ENCODE measurements at regions not wholly inside any gene's neighbourhood (a gene's known extent, or its start where the extent isn't known, plus 50 kb on each side); places are given as distances from the start of the nearest gene placed in this dataset.

GRCh38 chr5:43959144-43959543, 356.2 kb downstream of the NNT start:
- no peak for DNase-seq (ENCODE audit: low read depth in 3 of 3, low spot score in 2 of 3)

- no peak for DNase-seq (ENCODE audit: low read depth in 3 of 3, low spot score in 2 of 3)
These were observed 345.0 kb downstream of the NNT start for GRCh38 chr5:43947935-43948334.

- DNase-seq (ENCODE audit: low read depth in 3 of 3, low spot score in 2 of 3): no peak
These were observed 338.8 kb downstream of the NNT start for GRCh38 chr5:43941806-43942205.

- DNase-seq (ENCODE audit: low read depth in 3 of 3, low spot score in 2 of 3): no peak
These were observed 337.6 kb downstream of the NNT start for GRCh38 chr5:43940562-43940961.

GRCh38 chr5:43926923-43927322, 323.9 kb downstream of the NNT start:
- no peak for DNase-seq (ENCODE audit: low read depth in 3 of 3, low spot score in 2 of 3)

- no peak for DNase-seq (ENCODE audit: low read depth in 3 of 3, low spot score in 2 of 3)
These were observed 317.4 kb downstream of the NNT start for GRCh38 chr5:43920422-43920821.

- no peak for DNase-seq (ENCODE audit: low read depth in 3 of 3, low spot score in 2 of 3)
These were observed 314.9 kb downstream of the NNT start for GRCh38 chr5:43917925-43918324.

- DNase-seq (ENCODE audit: low read depth in 3 of 3, low spot score in 2 of 3): no peak
These were observed 300.1 kb downstream of the NNT start for GRCh38 chr5:43903129-43903528.

GRCh38 chr5:43900974-43901373, 298.0 kb downstream of the NNT start:
- DNase-seq (ENCODE audit: low read depth in 3 of 3, low spot score in 2 of 3): no peak

- no peak for DNase-seq (ENCODE audit: low read depth in 3 of 3, low spot score in 2 of 3)
These were observed 292.9 kb downstream of the NNT start for GRCh38 chr5:43895876-43896275.

GRCh38 chr5:43893951-43894684, 291.1 kb downstream of the NNT start:
- DNase-seq (ENCODE audit: low read depth in 3 of 3, low spot score in 2 of 3): no peak

- no peak for DNase-seq (ENCODE audit: low read depth in 3 of 3, low spot score in 2 of 3)
These were observed 288.1 kb downstream of the NNT start for GRCh38 chr5:43891112-43891511.

GRCh38 chr5:43889233-43889632, 286.3 kb downstream of the NNT start:
- DNase-seq (ENCODE audit: low read depth in 3 of 3, low spot score in 2 of 3): no peak

- DNase-seq (ENCODE audit: low read depth in 3 of 3, low spot score in 2 of 3): no peak
These were observed 272.8 kb downstream of the NNT start for GRCh38 chr5:43875741-43876140.

- no peak for DNase-seq (ENCODE audit: low read depth in 3 of 3, low spot score in 2 of 3)
These were observed 271.8 kb downstream of the NNT start for GRCh38 chr5:43874772-43875171.

GRCh38 chr5:43873791-43874190, 270.8 kb downstream of the NNT start:
- DNase-seq (ENCODE audit: low read depth in 3 of 3, low spot score in 2 of 3): no peak

GRCh38 chr5:43859309-43859708, 256.3 kb downstream of the NNT start:
- DNase-seq (ENCODE audit: low read depth in 3 of 3, low spot score in 2 of 3): no peak

- DNase-seq (ENCODE audit: low read depth in 3 of 3, low spot score in 2 of 3): no peak
These were observed 252.5 kb downstream of the NNT start for GRCh38 chr5:43855452-43855851.

- no peak for DNase-seq (ENCODE audit: low read depth in 3 of 3, low spot score in 2 of 3)
These were observed 251.8 kb downstream of the NNT start for GRCh38 chr5:43854697-43855292.

- DNase-seq (ENCODE audit: low read depth in 3 of 3, low spot score in 2 of 3): no peak
These were observed 249.3 kb downstream of the NNT start for GRCh38 chr5:43852279-43852678.

GRCh38 chr5:43851741-43852140, 248.8 kb downstream of the NNT start:
- DNase-seq (ENCODE audit: low read depth in 3 of 3, low spot score in 2 of 3): no peak

GRCh38 chr5:43840424-43841125, 237.6 kb downstream of the NNT start:
- DNase-seq (ENCODE audit: low read depth in 3 of 3, low spot score in 2 of 3): no peak

All from right renal cortex interstitium (tissue), 3 donors.